ENCODE measurements at regions not wholly inside any gene's neighbourhood (a gene's known extent, or its start where the extent isn't known, plus 50 kb on each side); places are given as distances from the start of the nearest gene placed in this dataset.

- DNase-seq, result no peak
Observed at GRCh38 chr10:130636313-130636930, 500.2 kb downstream of the GLRX3 start.

DNA sequence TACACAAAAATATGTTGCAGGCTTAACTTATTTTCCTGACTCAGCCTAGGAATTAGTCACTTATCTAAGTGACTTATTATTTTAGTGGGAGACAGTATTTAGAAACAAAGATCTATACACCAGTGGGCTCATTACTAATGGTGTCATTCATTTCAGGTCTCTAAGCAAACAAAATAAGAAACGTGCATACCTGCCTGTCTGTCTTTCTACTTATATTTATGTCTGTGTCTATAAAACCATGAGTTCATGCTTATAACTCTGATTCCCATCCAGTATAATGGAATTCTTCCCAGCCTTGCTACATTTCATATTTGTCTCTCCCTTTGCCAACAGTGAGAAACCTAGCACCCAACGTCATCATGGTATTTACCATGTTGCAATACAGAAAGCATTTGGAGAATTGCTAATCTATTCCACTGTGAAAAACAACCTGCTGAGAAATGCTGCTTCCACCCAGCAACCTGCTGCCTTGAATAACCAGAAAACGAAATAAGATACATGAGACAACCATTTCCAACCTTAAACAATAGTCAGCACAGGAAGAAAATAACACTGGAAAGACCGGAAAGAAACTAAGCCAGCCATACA lies 501.0 kb downstream of the GLRX3 start:
- DNase-seq, result no peak

DNA sequence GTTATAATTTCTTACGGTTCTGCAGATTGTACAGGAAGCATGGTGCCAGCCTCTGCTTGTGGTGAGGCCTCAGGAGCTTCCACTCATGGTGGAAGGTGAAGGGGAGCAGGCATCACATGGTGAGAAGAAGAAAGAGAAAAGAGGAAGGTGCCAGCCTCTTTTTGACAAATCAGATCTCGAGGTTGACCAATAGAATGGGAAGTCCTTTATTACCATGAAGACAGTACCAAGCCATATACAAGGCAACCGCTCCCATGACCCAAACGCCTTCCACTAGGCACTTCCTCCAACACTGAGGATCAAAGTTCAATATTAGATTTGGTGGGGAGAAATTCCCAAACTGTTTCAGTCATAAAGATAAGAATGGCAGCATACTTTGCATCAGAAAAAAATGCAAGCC lies 502.8 kb downstream of the GLRX3 start:
- DNase-seq, result no peak

GRCh38 chr10:130642926-130643325 lies 506.7 kb downstream of the GLRX3 start:
- no peak for DNase-seq

DNA sequence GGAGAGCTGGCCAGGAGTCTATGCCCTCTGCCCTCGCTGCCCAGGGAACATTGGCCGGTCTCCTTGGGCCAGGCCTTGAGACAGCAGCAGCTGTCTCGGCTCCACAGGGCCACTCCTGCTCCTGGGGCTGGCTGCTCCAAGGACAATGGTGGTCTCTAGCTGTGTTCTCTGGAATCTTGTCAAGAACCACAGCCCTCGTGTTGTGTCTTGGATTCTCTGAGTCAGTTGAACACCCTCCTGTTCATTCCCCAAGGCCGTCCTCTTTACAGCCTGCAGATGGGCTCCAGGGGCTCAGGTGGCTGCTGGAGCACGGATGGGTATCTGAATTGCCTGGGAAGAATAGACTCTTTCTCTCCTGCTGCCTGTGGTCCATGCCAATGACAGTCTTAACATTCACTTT lies 511.1 kb downstream of the GLRX3 start:
- DNase-seq, result no peak

GRCh38 chr10:130648807-130649206 lies 512.6 kb downstream of the GLRX3 start:
- no peak for DNase-seq

DNA sequence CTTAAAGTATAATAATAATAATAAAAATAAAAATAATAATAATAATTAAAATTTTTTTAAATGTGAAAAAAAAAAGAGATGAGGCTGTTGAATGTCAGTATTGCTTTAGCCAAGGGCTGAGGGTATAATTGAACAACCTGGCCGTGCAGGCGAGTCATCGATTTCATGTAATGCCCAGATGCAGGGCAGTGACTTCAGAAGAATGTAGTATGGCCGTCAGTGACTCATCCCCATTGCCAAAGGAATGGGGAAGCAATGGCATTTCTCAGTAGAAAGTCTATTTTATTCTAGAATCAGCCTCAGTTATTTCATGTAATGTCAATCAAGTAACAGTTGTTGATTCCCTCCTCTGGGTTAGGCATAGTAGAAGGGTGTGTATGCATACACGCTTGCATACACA lies 516.4 kb downstream of the GLRX3 start:
- DNase-seq, result no peak

DNA sequence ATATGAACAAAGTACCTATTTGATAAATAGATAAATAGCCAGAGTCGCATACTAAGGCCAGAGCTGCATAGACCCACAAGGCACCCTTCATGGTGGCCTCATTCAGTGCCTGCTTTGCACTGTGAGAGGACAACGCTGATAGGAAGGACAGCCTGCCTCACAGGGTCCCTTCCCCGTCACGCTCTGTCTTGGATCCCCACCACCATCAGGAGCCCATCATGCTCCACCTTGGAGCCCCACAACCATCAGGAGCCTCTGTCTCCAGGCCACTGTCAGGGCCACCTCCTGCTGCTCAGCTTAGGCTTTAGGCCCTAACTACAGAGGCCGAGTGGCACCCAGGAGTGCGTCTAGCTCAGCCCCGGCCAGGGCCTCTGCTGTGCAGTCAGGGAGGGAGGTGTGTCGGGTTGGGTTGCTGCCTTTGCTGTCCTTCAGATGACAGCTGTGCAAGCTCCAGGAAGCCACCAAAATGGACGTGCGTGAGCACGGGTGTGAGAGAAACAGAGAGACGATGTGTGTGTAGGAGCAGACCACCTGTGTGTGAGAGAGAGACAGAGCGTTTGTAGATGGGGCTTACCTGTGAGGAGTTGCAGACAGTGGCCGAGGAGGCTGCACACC lies 516.9 kb downstream of the GLRX3 start:
- DNase-seq, result no peak

DNA sequence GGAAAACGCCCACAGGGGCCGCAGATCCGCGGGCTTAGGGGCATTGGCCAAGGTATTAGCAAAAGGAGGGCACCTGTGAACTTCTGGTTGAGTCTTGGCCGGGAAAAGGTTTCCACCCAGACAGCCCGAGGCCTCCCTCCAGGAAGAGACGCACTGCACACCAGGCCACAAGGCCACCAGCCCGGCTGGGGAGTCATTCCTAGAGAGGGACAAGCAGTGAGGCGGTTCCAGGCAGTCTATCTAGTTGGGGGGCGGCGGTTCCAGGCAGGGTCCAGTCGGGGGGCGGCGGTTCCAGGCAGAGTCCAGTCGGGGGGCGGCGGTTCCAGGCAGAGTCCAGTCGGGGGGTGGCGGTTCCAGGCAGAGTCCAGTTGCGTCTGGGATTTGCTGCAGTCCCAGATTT lies 518.5 kb downstream of the GLRX3 start:
- DNase-seq, result no peak

- no peak for DNase-seq
Observed at GRCh38 chr10:130655313-130656186, 519.4 kb downstream of the GLRX3 start.

DNA sequence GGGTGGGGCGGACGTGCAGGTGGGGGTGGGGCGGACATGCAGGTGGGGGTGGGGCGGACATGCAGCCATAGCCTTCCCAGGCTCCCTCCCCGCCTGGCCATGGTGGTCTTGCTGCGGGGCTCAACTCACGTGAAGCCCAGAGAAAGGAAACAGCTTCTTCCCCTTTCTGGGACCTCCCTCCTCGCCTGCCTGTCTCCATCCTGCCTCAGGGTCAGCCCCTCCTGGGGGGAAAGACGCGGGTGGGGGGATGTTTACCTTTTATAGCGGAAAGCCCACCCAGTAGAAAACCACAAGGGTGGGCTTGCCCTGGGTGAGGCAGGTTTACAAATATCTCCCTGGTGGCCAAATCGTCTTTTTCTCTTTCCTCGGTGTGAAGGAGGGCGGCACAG lies 520.0 kb downstream of the GLRX3 start:
- no peak for DNase-seq

GRCh38 chr10:130656582-130657133 lies 520.5 kb downstream of the GLRX3 start:
- no peak for DNase-seq

GRCh38 chr10:130658687-130659290 lies 522.6 kb downstream of the GLRX3 start:
- no peak for DNase-seq

DNA sequence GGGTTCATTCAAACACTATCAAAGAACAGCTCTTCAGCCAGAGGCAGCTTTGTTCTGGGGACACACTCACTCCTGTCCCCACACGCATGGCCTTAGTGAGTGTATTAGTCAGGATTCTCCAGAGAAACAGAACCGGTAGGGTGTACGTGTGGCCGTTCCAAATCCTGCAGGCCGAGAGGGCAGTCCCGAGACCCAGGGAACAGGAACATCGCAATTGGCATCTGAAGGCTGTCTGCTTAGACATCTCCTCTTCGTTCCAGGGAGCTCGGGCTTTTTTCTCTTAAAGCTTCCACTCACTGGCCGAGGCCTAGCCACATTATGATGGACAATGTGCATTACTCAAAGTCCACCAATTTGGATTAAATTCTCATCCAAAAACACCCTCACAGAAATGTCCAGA lies 523.3 kb downstream of the GLRX3 start:
- DNase-seq, result no peak

DNA sequence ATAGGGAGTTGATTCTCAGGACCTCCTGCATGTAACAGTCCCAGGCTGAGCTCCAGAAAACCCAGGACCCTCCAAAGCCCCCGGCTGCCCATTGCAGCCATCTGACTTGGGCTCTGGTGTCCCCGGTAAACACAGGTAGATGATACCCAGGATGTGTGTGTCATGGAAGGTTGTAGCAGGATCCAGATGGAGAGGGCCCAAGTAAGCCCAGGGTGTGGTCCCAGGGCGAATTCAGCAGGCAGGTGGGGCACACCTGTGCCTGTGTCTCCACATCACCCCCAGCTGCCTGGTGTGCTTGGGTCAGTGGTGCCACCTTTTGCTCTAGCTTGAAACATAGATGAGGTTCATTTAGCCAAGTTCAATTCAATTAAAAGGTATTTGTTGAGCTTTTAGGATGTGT lies 524.1 kb downstream of the GLRX3 start:
- DNase-seq, result no peak

- no peak for DNase-seq
Observed at GRCh38 chr10:130661419-130661818, 525.2 kb downstream of the GLRX3 start.

GRCh38 chr10:130662775-130663174 lies 526.6 kb downstream of the GLRX3 start:
- no peak for DNase-seq

- no peak for DNase-seq
Observed at GRCh38 chr10:130664526-130664925, 528.3 kb downstream of the GLRX3 start.

GRCh38 chr10:130666215-130666614 lies 530.0 kb downstream of the GLRX3 start:
- DNase-seq, result no peak

- no peak for DNase-seq
Observed at GRCh38 chr10:130686689-130687300, 550.6 kb downstream of the GLRX3 start.

- DNase-seq, result no peak
Observed at GRCh38 chr10:130687566-130687965, 551.4 kb downstream of the GLRX3 start.
